Gastrocnemius medialis (tissue), 4 donors: ENCODE measurements at regions not wholly inside any gene's neighbourhood (a gene's known extent, or its start where the extent isn't known, plus 50 kb on each side); places are given as distances from the start of the nearest gene placed in this dataset.

ENCODE experiments used
- CTCF ChIP-seq, 5 experiments: fragments of 450-650 bp in 3 of 5; fragments of 200-600 bp in 2 of 5; sonication (generic) in 2 of 5; IDR thresholded peaks in 4 of 5; conservative IDR thresholded peaks in 1 of 5; 1 replicate in 4 of 5; 2 replicates in 1 of 5; pipeline ENCODE4 v1.5.1; 2016 to 2019; ENCODE audit warnings: antibody characterized with exemption in 5 of 5, mild to moderate bottlenecking in 3 of 5, moderate library complexity in 3 of 5
- POLR2A ChIP-seq, 2 donors: fragments of 450-650 bp; IDR thresholded peaks; one replicate each; pipeline ENCODE4 v1.6.1; 2017; ENCODE audit warnings: antibody characterized with exemption in 2 of 2, mild to moderate bottlenecking in 2 of 2, moderate library complexity in 2 of 2

GRCh38 chr7:12927635-12928434 is 240.4 kb downstream of the ARL4A start:
- TF ChIP-seq CTCF (IDR thresholded peaks at IDR 0.05 in 4 of 5, conservative IDR thresholded peaks at IDR 0.05 in 1 of 5) (no peak), POLR2A (IDR thresholded peaks at IDR 0.05) (no peak)
